Activated naive CD4-positive, alpha-beta T cell treated with anti-CD3 and anti-CD28 coated beads for 36 hours (primary cell): ENCODE measurements at regions not wholly inside any gene's neighbourhood (a gene's known extent, or its start where the extent isn't known, plus 50 kb on each side); places are given as distances from the start of the nearest gene placed in this dataset.

Experiments
- CTCF ChIA-PET: fragments of 350-600 bp; sonication (Branson Sonifier 250); formaldehyde crosslinking; loops from one replicate; lab custom pipeline; 2021; ENCODE audit warnings: antibody characterized with exemption; lab: Charles Lee
- DNase-seq: peaks from one replicate; pipeline ENCODE4 v3.0.0-alpha.2; 2020
- H3K27ac Mint-ChIP-seq: one replicate; pipeline ENCODE4 v1.8.0; 2021; ENCODE audit warnings: mild to moderate bottlenecking, mixed read lengths
- H3K27me3 Mint-ChIP-seq: one replicate; pipeline ENCODE4 v1.8.0; 2021; ENCODE audit warnings: low read depth, mixed read lengths
- H3K36me3 Mint-ChIP-seq: one replicate; pipeline ENCODE4 v1.8.0; 2021; ENCODE audit warnings: low read depth, mixed read lengths
- H3K4me1 Mint-ChIP-seq: one replicate; pipeline ENCODE4 v1.8.0; 2021; ENCODE audit warnings: low read depth, mixed read lengths
- H3K4me3 Mint-ChIP-seq: one replicate; pipeline ENCODE4 v1.8.0; 2021; ENCODE audit warnings: mild to moderate bottlenecking, moderate library complexity, mixed read lengths
- H3K9me3 Mint-ChIP-seq: one replicate; pipeline ENCODE4 v1.8.0; 2021; ENCODE audit warnings: mixed read lengths
- intact Hi-C: fragments of 100-400 bp; cut with micrococcal nuclease; formaldehyde crosslinking; loops from one replicate; pipeline ENCODE4 v1.15.1; 2023

- Mint-ChIP-seq H3K9me3 (no peaks in the 10 kb centered on the region), H3K4me3 (no peak overlapping the region), H3K36me3 (no peaks in the 10 kb centered on the region), H3K27me3 (peaks cover 4% of the 10 kb centered on the region), H3K4me1 (no peaks in the 10 kb centered on the region), H3K27ac (no peak overlapping the region)
- CTCF ChIA-PET: no interaction called here
- intact Hi-C loops: no loop called here
- DNase-seq: no peak
Measured at GRCh38 chr4:141905751-141906150, 269.4 kb downstream of the IL15 start.

DNA sequence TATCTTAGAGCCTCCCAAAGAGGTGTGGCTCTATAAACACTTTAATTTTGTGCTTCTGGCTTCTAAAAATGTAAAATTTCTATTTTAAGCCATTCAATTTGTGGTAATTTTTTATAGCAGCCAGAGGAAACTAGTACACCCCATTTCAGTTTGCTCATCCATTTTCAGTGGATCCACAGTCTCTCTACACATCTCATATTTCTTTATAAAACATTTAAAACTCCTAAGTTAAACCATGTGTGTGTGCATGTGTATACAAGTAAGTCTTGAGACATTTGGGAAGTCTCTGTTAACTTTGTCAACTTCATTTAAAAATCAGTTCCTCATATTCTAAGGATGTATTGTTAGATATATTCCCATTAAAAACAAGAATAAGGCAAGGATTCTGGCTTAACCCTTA lies 273.2 kb downstream of the IL15 start:
- CTCF ChIA-PET: no interaction called here
- DNase-seq: no peak
- Mint-ChIP-seq H3K9me3 (no peaks in the 10 kb centered on the region), H3K27me3 (peaks cover 11% of the 10 kb centered on the region), H3K27ac (no peak overlapping the region), H3K36me3 (no peaks in the 10 kb centered on the region), H3K4me3 (no peak overlapping the region), H3K4me1 (no peaks in the 10 kb centered on the region)
- intact Hi-C loops: no loop called here

DNA sequence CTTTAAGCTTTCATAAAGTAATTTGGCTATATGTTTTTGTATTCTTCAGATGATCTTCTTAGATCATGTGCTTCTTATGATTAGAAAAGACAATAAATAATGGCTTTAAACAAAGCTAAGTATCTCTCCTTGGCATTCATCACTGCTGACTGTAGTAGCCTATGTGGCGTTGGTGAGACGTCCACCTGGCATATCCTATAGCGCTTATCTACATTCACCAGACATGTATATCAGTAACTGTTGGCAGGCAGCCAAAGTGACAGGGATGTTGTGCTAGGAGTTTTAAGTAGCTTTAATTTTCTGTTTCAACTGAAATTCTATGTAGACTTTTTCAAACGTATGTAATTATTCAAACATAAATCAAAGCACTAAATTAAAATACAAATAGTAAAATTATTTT lies 276.4 kb downstream of the IL15 start:
- CTCF ChIA-PET: no interaction called here

DNA sequence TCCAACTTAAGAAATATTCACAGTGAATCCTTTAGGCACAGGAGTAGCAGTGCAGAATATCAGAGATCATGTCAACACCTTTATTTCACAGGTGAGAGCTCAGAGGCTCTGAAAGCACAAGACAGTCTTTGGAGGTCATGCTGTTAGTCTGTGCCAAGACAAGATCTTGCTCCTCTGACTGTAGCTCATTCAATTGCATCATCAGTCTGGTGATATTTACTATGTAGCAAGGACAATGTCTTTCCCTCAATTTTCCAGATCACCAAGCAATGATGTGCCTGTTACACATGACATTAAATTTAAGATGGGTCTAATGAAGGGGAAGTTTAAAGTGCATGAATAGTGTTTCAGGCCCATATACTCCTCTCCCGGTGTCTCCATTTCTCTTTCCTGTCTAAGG lies 277.5 kb downstream of the IL15 start:
- Mint-ChIP-seq H3K27me3 (peaks cover 11% of the 10 kb centered on the region), H3K9me3 (no peaks in the 10 kb centered on the region), H3K4me3 (no peak overlapping the region), H3K36me3 (no peaks in the 10 kb centered on the region), H3K27ac (no peak overlapping the region), H3K4me1 (no peaks in the 10 kb centered on the region)
- CTCF ChIA-PET: no interaction called here
- intact Hi-C loops: no loop called here
- DNase-seq: no peak

More for the DNA sequence above, 276.4 kb downstream of the IL15 start:
- peaks cover 11% of the 10 kb centered on the region for H3K27me3 Mint-ChIP-seq
- no peak overlapping the region for H3K4me3 Mint-ChIP-seq
- H3K9me3 Mint-ChIP-seq: no peaks in the 10 kb centered on the region
- H3K27ac Mint-ChIP-seq: no peak overlapping the region
- no peaks in the 10 kb centered on the region for H3K4me1 Mint-ChIP-seq
- H3K36me3 Mint-ChIP-seq: no peaks in the 10 kb centered on the region
- DNase-seq: no peak
- intact Hi-C loops: no loop called here

GRCh38 chr4:141914746-141915145 lies 278.4 kb downstream of the IL15 start:
- no peak for DNase-seq
- intact Hi-C loops: no loop called here
- Mint-ChIP-seq H3K36me3 (no peaks in the 10 kb centered on the region), H3K27me3 (peaks cover 7% of the 10 kb centered on the region), H3K9me3 (no peaks in the 10 kb centered on the region), H3K4me3 (no peak overlapping the region), H3K4me1 (no peaks in the 10 kb centered on the region), H3K27ac (no peak overlapping the region)
- CTCF ChIA-PET: no interaction called here

DNA sequence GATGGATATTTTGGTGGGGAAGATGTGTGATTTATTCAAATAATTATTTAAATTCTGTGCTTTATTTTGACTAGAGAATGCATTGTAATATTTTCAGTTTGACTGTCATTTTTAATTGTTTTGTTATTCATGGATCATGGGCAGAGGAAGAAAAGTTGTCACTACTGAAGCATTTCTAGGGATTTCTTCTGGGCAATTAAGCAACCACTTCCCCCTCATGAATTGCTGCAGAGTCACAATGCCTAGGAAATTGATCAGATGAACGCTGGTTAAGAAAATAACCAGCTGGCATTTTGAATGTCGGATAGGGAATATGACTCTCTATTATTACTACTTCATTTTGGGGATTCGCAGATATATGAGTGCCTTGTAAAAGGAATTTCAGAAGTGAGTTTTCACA lies 283.3 kb downstream of the IL15 start:
- intact Hi-C loops: no loop called here
- CTCF ChIA-PET: no interaction called here
- H3K36me3 Mint-ChIP-seq: no peaks in the 10 kb centered on the region
- DNase-seq: no peak
- H3K4me1 Mint-ChIP-seq: no peaks in the 10 kb centered on the region
- peaks cover 3% of the 10 kb centered on the region for H3K27me3 Mint-ChIP-seq
- no peaks in the 10 kb centered on the region for H3K9me3 Mint-ChIP-seq
- H3K4me3 Mint-ChIP-seq: no peak overlapping the region
- no peak overlapping the region for H3K27ac Mint-ChIP-seq

DNA sequence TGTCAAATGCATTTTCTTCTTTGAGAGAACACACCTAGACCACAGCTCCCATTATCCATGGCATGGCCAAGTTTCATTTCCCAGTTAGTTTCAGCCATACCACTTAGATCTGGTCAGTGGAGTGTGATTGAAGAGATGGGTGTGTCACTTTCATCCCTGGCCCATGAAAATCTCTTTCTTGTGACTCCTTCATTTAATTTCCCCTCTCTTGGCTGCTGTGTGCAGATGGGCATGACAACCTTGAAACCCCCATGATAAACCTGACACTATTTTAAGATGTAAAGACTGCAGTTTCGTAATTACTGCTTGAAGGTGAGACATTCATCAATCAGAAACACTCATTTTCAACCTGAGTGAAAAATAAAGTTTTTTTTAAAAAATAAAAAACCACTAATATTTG lies 284.9 kb downstream of the IL15 start:
- H3K27me3 Mint-ChIP-seq: peaks cover 3% of the 10 kb centered on the region
- no peak overlapping the region for H3K27ac Mint-ChIP-seq
- H3K4me3 Mint-ChIP-seq: no peak overlapping the region
- H3K9me3 Mint-ChIP-seq: no peaks in the 10 kb centered on the region
- intact Hi-C loops: no loop called here
- CTCF ChIA-PET: no interaction called here
- no peak for DNase-seq
- H3K36me3 Mint-ChIP-seq: no peaks in the 10 kb centered on the region
- no peaks in the 10 kb centered on the region for H3K4me1 Mint-ChIP-seq

DNA sequence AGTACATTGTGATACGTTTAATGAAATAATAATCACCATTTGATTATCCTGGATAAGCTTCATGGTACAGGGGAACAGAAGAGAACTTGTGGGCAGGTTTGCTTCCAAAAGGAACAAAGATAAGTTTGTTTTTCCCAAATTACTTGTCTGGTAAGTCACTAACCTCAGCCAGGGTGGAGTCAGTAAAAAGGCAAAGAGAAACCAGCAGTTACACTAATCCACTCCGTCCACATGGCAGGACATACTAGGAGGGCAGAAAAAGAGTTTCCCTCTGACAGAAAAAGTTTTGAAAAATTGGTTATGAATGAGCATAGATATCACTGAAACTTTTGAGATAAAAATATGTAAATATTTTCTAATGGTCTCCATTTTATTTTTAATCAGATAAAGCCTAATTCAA lies 285.9 kb downstream of the IL15 start:
- intact Hi-C loops: no loop called here
- H3K4me1 Mint-ChIP-seq: no peaks in the 10 kb centered on the region

DNA sequence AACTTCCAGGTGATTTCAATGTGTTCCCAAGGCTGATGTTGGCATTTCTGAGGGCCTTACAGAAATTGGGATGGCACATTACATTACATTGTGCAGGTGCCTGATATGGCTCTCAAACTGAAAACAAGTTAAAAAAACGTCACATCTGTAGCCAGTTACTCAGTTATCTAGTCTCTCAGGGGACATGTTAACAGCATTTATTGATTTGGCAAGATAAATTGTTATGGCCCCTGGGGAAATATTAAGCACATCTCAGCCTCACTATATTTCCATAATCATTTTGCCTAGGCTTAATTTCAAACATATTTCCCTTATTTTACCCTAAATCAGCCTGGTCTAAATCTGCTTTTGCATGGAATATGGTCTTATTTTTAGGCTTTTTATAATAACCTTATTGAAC lies 290.0 kb downstream of the IL15 start:
- Mint-ChIP-seq H3K4me3 (no peak overlapping the region), H3K36me3 (no peaks in the 10 kb centered on the region), H3K27ac (no peak overlapping the region), H3K4me1 (no peaks in the 10 kb centered on the region), H3K9me3 (no peaks in the 10 kb centered on the region), H3K27me3 (no peaks in the 10 kb centered on the region)
- intact Hi-C loops: no loop called here
- CTCF ChIA-PET: no interaction called here
- DNase-seq: no peak

More for the DNA sequence above, 285.9 kb downstream of the IL15 start:
- no peak for DNase-seq
- Mint-ChIP-seq H3K36me3 (no peaks in the 10 kb centered on the region), H3K9me3 (no peaks in the 10 kb centered on the region), H3K4me3 (no peak overlapping the region), H3K27ac (no peak overlapping the region), H3K27me3 (peaks cover 3% of the 10 kb centered on the region)
- CTCF ChIA-PET: no interaction called here

DNA sequence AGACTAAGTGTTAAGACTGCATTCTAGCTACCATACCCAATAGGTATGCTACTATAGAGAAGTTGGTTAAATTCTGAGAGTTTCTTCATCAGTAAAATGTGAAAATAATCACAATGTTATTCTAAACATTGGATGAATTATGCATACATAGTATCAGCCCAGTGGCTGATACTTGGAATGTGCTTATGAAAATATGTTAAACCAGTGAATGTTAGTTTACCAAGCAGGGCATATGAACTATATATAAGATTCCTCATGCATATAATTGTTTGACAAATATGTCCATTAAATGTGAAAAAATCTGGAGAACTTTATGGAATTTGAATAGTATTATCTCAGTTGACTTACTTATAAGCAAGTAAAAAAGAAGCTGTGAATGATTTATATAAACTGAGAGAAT lies 296.1 kb downstream of the IL15 start:
- H3K36me3 Mint-ChIP-seq: no peaks in the 10 kb centered on the region
- intact Hi-C loops: no loop called here
- no peaks in the 10 kb centered on the region for H3K4me1 Mint-ChIP-seq
- H3K27me3 Mint-ChIP-seq: no peaks in the 10 kb centered on the region
- peaks cover 2% of the 10 kb centered on the region for H3K9me3 Mint-ChIP-seq
- DNase-seq: no peak
- H3K4me3 Mint-ChIP-seq: no peak overlapping the region
- CTCF ChIA-PET: no interaction called here
- no peak overlapping the region for H3K27ac Mint-ChIP-seq

GRCh38 chr4:141933978-141934377 lies 297.6 kb downstream of the IL15 start:
- intact Hi-C loops: no loop called here
- Mint-ChIP-seq H3K36me3 (no peaks in the 10 kb centered on the region), H3K27ac (no peak overlapping the region), H3K4me1 (no peaks in the 10 kb centered on the region), H3K4me3 (no peak overlapping the region), H3K27me3 (no peaks in the 10 kb centered on the region), H3K9me3 (peaks cover 2% of the 10 kb centered on the region)
- no peak for DNase-seq
- CTCF ChIA-PET: no interaction called here

DNA sequence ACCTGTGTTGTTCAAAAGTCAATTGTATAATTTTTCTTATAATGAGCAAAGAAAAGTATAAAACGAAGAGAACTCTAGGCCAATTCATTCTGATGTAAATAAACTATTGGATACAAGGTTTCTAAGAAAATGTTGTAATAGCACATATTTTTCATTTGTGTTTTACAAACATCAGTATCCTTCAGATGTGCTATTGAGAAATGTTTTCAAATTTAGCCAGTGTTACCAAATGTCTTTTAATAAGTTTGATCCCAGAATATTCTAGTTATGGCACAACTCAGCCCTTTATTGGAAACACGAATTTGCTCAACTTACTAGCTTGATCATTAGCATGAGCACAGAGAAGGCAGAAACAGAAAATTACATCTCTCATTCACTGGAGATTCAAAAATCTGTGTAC lies 319.3 kb downstream of the IL15 start:
- CTCF ChIA-PET: no interaction called here
- intact Hi-C loops: no loop called here

DNA sequence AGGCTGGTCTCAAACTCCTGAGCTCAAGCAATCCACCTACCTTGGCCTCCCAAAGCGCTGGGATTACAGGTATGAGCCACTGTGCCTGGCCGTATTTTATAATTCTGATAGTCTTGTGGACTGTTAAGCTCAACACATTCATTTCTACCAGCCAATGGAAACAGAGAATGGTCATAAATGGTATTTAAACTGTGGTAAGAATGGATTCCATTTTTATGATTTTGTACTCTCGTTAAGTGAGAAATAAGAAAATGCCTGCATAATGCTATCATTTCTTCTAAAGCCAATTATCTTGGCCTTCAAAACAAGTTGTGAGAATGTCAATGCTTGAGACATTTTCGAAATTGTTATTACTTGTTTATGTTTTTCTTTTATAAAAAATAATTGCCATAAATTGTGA lies 321.0 kb downstream of the IL15 start:
- DNase-seq: no peak
- peaks cover 5% of the 10 kb centered on the region for H3K27me3 Mint-ChIP-seq
- H3K4me3 Mint-ChIP-seq: no peak overlapping the region
- H3K4me1 Mint-ChIP-seq: no peaks in the 10 kb centered on the region
- CTCF ChIA-PET: no interaction called here
- H3K36me3 Mint-ChIP-seq: no peaks in the 10 kb centered on the region
- H3K27ac Mint-ChIP-seq: no peak overlapping the region
- intact Hi-C loops: no loop called here
- H3K9me3 Mint-ChIP-seq: no peaks in the 10 kb centered on the region

More for the DNA sequence above, 319.3 kb downstream of the IL15 start:
- H3K36me3 Mint-ChIP-seq: no peaks in the 10 kb centered on the region
- H3K27ac Mint-ChIP-seq: no peak overlapping the region
- no peak overlapping the region for H3K4me3 Mint-ChIP-seq
- no peaks in the 10 kb centered on the region for H3K4me1 Mint-ChIP-seq
- H3K27me3 Mint-ChIP-seq: peaks cover 3% of the 10 kb centered on the region
- no peaks in the 10 kb centered on the region for H3K9me3 Mint-ChIP-seq
- no peak for DNase-seq

DNA sequence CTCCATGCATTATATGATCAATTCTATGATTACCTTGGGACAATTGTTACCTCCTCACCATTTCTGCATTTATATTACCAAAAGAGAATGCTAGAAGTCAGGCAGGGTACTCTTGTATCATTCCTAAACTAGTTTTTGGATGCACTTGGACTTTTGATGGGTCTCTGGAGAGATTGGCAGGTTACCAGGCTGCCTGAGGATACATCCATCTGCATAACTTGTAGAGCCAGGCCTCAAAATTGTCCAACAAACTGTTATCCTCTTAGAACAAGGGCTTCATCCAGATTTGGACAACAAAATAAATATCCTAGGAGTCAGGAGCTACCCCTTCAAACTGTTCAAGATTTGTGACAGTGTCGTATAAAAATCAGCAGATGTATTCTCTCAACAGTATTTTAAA lies 326.1 kb downstream of the IL15 start:
- H3K27ac Mint-ChIP-seq: no peak overlapping the region
- intact Hi-C loops: no loop called here
- H3K4me3 Mint-ChIP-seq: no peak overlapping the region
- no peaks in the 10 kb centered on the region for H3K4me1 Mint-ChIP-seq
- peaks cover 11% of the 10 kb centered on the region for H3K27me3 Mint-ChIP-seq
- CTCF ChIA-PET: interaction anchor here (0.6 kb wide), 1 partner anchor 388 kb away, joined by 3 read pairs; no protein-coding TSS in a partner anchor
- no peaks in the 10 kb centered on the region for H3K36me3 Mint-ChIP-seq
- DNase-seq: no peak
- H3K9me3 Mint-ChIP-seq: no peaks in the 10 kb centered on the region
